ENCODE measurements at regions not wholly inside any gene's neighbourhood (a gene's known extent, or its start where the extent isn't known, plus 50 kb on each side); places are given as distances from the start of the nearest gene placed in this dataset.
A peak's percentile ranks its signal among the peaks of the same experiment; 100 is the strongest.
"Not testable (repeated sequence)": the region's sequence is repeated elsewhere in the genome, so short reads cannot be mapped to it uniquely, and the experiment has no call there.

DNA sequence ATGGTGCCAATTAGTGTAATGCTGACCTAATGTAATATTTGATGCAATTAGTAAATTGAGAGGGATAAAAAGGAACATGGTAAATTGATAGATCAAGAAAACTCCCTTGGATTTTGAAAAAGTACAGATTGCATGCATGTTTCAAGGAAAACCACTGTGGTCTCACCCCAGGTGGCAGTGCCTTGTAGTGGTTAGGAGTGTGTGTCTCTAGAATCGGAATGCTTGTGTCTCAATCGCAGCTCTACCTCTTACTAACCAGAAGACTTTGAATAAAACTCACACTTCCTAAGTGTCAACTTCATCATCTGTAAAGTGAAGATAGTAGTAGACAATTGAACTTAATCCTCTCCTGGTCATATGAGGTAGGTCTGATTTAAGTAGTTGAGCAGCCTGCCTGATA, 128.9 kb upstream of the GOT2 start:
- DNase-seq (ENCODE audit: low read depth) = no peak

DNA sequence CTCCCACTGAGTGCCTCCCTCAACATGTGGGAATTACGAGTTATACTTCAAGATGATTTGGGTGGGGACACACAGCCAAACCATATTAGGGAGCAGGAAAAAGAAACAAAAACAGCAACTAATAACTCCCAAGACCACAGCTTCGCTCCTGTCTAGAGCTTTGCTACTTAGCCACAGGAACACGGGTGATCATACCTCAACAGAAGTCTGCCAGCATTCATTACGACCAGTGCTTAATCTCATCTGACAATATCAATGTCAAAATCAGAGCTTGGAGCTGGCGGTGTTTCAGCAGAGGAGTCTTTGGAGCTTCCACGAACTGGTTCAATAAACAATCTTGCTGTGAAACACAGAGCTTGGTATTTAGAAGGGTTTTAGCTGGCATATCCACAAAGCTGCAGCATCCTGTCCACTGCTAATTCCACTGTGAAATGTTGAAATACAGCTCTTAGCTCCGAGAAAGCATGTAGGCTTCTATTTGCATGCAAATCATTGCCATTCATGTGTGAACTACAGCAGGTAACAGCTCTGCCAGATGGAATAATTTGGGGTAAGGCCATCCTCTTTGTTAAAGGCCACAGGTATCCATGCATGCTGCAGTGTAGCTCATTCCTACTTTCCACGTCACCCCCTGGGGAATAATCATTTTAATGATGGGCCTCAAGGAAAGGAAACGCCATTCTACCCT, 128.4 kb upstream of the GOT2 start:
- DNase-seq (ENCODE audit: low read depth) = no peak

- DNase-seq (ENCODE audit: low read depth) = no peak
Observed at GRCh38 chr16:58859958-58860669, 126.0 kb upstream of the GOT2 start.

DNA sequence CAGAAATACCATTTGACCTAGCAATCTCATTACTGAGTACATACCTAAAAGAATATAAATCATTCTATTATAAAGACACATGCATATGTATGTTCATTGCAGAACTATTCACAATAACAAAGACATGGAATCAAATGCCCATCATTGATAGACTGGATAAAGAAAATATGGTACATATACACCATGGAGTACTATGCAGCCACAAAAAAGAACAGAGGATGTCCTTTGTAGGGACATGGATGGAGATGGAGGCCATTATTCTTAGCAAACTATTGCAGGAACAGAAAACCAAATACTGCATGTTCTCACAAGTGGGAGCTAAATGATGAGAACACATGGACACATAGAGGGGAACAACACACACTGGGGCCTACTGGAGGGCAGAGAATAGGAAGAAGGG, 124.5 kb upstream of the GOT2 start:
- DNase-seq (ENCODE audit: low read depth) = not testable (repeated sequence)

DNA sequence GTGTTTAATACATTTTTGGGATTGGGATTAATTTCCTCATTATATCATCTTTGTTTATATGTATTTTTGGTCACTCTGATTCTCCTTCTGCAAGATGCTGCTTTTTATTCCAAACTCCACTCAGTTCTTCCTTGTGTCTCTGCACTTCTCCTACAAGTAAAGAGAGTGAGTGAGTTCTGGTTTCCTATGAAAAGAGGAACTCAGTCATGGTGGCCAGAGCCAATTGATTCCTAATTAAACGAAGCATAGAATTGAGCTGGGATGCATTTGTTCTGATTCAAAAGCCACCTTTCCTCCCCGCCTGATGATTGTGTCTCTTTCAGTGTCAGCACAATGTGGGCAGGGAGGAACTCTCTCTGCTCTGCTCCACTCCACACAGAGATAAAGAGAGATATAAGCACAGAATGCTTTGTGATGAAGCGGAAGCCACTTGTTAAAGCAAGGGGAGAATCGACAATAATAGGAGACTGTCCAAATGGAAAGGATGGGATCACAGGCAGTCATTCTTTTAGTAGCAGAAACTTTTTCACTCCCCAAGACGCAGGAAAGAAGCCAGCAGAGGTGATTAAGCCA, 121.3 kb upstream of the GOT2 start:
- DNase-seq (ENCODE audit: low read depth) = no peak

GRCh38 chr16:58853854-58854791, 120.0 kb upstream of the GOT2 start:
- no peak for DNase-seq (ENCODE audit: low read depth)

- DNase-seq (ENCODE audit: low read depth) = no peak
Observed at GRCh38 chr16:58850678-58851020, 116.5 kb upstream of the GOT2 start.

- DNase-seq (ENCODE audit: low read depth) = no peak
Observed at GRCh38 chr16:58850019-58850677, 116.0 kb upstream of the GOT2 start.

- DNase-seq (ENCODE audit: low read depth) = no peak
Observed at GRCh38 chr16:58848662-58849002, 114.5 kb upstream of the GOT2 start.

GRCh38 chr16:58847902-58848661, 114.0 kb upstream of the GOT2 start:
- DNase-seq (ENCODE audit: low read depth) = peak; percentile 11

DNA sequence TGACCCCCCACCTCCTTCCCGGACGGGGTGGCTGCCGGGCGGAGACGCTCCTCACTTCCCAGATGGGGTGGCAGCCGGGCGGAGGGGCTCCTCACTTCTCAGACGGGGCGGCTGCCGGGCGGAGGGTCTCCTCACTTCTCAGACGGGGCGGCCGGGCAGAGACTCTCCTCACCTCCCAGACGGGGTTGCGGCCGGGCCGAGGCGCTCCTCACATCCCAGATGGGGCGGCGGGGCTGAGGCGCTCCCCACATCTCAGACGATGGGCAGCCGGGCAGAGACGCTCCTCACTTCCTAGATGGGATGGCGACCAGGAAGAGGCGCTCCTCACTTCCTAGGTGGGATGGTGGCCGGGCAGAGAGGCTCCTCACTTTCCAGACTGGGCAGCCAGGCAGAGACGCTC, 112.1 kb upstream of the GOT2 start:
- DNase-seq (ENCODE audit: low read depth) = not testable (repeated sequence)

DNA sequence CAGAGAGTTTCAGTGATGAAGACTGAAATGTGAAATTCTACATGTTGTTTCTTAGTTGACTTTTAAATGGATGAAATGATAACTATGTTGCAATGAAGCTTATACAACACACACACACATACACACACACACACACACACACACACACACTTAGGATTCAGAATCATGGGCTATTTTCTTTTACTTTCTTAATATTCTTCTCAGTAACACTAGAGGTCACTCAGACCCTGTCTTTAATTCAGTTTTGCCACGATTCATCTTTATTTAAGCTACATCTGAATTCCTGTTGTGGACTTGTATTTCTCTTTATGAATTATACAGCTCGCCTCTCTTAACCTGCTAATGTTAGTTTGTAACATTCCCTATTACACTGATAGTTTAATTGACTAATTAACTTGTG, 109.6 kb upstream of the GOT2 start:
- peak; percentile 49 for DNase-seq (ENCODE audit: low read depth)

GRCh38 chr16:58842746-58843145, 108.6 kb upstream of the GOT2 start:
- DNase-seq (ENCODE audit: low read depth) = no peak

DNA sequence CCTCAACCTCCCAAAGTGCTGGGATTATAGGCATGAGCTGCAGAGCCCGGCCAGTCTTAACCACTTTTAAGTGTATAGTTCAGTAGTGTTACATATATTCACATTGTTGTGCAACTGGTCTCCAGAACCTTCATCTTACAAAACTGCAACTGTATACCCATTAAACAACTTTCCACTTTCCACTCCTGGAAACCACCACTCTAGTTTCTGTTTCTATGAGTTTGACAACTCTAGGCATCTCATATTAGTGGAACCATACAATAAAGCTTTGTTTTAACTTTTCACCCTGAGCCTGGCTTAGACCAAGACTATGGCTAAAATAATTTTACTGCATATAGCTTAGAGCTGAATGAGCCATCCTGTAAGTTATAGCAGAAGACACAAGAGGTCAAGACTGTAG, 108.0 kb upstream of the GOT2 start:
- DNase-seq (ENCODE audit: low read depth) = no peak

GRCh38 chr16:58837950-58838349, 103.8 kb upstream of the GOT2 start:
- no peak for DNase-seq (ENCODE audit: low read depth)

- no peak for DNase-seq (ENCODE audit: low read depth)
Observed at GRCh38 chr16:58836427-58836826, 102.3 kb upstream of the GOT2 start.

DNA sequence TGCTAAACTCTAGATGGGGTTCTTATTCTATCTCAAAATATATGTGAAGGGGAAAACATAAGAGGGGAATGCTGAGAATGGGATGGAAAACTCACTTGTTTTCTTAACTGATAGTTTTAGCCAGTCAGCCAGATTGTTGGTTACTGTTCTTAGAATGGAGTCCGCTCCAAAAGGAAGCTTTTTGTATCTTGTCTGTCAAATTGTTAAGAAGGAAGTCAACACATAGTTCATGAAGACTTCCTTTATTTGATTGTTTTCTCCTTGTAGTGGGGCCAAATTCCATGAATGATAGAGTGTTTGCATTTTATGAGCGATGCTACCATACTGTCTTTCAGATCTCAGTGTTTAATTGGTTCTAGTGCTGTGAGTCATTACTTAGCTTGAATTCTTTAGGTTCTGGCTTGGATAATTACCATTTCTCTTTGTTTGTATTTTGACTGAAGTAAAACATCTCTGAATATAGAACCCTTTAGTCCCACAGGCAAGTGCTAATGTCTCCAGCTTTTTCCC, 98.3 kb upstream of the GOT2 start:
- DNase-seq (ENCODE audit: low read depth) = peak; percentile 15

DNA sequence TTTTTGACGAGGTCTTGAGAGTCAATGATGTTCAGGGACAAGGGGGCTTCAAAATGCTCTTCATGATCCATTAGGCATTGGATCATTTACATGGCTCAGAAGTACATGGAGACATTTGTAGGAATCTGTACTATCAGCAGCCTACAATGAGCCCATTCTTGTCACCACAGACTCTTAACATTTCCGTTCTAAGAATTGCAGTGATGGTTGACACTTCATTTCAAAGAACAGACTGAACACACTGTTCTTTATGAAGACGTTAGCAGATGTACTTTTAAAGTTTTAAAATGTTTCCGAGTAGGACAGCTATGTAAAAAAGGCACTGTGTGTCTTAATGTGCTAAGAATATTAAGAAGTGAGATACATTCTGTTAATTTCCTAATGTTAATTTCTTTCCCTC, 97.3 kb upstream of the GOT2 start:
- no peak for DNase-seq (ENCODE audit: low read depth)

DNA sequence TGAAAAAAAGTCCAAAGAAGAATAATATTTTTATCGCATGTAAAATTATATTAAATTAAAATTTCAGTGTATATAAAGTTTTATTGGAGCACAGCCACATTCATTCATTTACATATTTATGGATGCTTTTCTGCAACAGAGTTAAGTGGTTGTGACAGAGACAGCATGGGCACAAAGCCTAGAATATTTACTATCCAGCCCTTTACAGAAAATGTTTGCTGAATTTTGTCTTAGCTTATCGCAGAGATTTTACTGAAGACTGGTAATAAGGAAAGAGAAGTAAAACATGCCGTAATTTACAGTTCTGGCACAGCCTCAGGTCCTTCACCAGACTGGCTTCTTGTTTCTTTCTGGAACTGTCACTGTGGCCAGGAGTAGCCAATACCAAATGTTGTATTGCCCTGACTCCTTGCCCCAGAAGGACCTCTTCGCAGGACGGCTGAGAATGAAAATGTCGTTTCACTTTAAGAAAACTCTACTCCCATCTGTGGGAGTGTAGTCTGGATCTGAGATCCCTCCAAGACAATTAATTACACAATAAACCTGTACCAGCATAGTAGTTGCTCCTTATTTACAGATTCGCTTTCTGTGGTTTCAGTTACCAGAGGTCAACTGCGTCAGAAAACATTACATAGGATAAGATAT, 94.9 kb upstream of the GOT2 start:
- DNase-seq (ENCODE audit: low read depth) = no peak

GRCh38 chr16:58824201-58824600, 90.1 kb upstream of the GOT2 start:
- no peak for DNase-seq (ENCODE audit: low read depth)

DNA sequence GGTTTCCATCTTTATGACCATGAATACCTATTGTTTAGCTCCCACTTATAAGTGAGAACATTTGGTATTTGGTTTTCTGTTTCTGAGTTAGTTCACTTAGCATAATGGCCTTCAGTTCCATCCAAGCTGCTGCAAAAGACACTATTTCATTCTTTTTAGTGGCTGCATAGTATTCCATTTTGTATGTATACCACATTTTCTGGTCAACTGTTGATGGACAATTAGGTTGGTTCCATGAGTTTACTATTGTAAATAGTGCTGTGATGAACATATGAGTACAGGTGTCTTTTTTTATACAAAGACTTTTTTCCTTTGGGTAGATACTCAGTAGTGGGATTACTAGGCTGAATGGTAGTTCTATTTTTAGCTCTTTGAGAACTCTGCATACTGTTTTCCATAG, 87.8 kb upstream of the GOT2 start:
- DNase-seq (ENCODE audit: low read depth) = no peak
